ENCODE measurements at regions not wholly inside any gene's neighbourhood (a gene's known extent, or its start where the extent isn't known, plus 50 kb on each side); places are given as distances from the start of the nearest gene placed in this dataset.

- no peak for TF ChIP-seq ZNF592 (IDR thresholded peaks at IDR 0.05)
- TF ChIP-seq SMC3 (IDR thresholded peaks at IDR 0.05; ENCODE audit: borderline replicate concordance, low read length), result peak; percentile 64; the same call in 1 of the 2 replicates
- TF ChIP-seq ETV6 (conservative IDR thresholded peaks at IDR 0.05 in 1 of 2, IDR thresholded peaks at IDR 0.05 in 1 of 2; ENCODE audit: borderline replicate concordance in 1 of 2, low read depth in 1 of 2), result no peak
- no peak for TF ChIP-seq IRF5 (IDR thresholded peaks at IDR 0.05; ENCODE audit: borderline replicate concordance)
- no peak for TF ChIP-seq PRDM15 (CRISPR knock-in tag; IDR thresholded peaks at IDR 0.05)
- TF ChIP-seq POU2F2 (IDR thresholded peaks at IDR 0.05; ENCODE audit: borderline replicate concordance, low read depth, low read length), result peak; percentile 52; the same call in 1 of the 3 replicates
Measured at GRCh38 chr5:158074992-158075769, 216.2 kb upstream of the CLINT1 start (continued).
